NCI-H1436 (cell line): ENCODE measurements at regions not wholly inside any gene's neighbourhood (a gene's known extent, or its start where the extent isn't known, plus 50 kb on each side); places are given as distances from the start of the nearest gene placed in this dataset.
A peak's percentile ranks its signal among the peaks of the same experiment; 100 is the strongest.
"Not testable (repeated sequence)": the region's sequence is repeated elsewhere in the genome, so short reads cannot be mapped to it uniquely, and the experiment has no call there.

Source experiments
- DNase-seq: peaks from one replicate; lab custom pipeline; 2025; lab: John Stamatoyannopoulos, UW

DNA sequence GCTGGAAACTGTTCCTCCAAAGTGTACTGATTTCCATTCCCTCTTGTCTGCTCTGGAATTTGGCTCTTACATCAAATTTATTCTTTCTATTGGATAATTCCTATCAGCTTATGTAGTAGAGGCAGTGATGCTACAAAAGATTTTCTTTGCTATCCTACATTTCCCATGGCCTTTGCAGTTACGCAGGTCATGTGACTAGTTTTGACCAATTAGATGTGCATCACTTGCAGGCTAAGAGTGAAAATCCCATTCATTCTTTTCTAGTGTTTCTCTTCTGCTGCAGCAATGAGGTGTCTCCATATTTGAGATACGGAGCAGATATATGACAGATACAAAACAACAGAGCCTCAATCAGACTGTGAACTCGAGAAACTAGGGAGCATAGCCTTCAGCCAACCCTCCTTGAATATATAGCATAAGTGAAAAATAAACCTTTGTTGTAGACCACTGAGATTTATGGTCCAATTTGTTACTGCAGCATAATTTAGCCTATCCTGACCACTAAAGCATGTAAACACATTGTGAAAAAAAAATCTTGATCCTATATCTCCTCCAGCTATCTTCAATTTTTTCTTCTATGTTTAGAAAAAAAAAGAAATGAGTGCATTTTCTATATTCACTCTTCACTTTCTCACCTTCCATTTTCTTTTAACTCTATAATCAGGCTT, 102.0 kb downstream of the HNMT start:
- no peak for DNase-seq

DNA sequence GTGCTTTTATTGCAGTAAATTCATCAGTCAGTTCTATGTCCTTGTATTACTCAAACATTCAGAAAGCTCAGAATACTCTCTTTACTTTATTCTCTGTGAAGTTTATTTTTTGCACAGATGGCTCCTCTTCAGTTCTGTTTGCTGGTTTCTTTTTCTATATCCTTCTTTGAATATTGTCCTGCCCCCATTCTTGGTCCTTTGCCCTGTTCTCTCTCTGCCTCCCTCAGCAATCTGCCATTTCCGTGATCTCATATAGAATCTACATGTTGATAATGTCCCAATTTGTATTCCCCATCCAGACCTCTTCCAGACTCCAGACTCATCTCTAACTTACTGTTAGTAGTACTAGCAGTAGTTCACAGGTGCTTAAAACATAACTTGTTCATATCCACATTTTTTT, 102.6 kb downstream of the HNMT start:
- no peak for DNase-seq

DNA sequence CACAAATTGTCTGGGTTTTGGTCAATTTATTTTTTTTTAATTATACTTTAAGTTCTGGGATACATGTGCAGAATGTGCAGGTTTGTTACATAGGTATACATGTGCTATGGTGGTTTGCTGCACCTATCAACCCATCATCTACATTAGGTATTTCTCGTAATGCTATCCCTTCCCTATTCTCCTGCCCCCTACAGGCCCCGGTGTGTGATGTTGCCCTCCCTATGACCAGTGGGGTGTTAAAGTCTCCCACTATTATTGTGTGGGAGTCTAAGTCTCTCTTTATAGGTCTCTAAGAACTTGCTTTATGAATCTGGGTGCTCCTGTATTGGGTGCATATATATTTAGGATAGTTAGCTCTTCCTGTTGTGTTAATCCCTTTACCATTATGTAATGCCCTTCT, 104.4 kb downstream of the HNMT start:
- not testable (repeated sequence) for DNase-seq

DNA sequence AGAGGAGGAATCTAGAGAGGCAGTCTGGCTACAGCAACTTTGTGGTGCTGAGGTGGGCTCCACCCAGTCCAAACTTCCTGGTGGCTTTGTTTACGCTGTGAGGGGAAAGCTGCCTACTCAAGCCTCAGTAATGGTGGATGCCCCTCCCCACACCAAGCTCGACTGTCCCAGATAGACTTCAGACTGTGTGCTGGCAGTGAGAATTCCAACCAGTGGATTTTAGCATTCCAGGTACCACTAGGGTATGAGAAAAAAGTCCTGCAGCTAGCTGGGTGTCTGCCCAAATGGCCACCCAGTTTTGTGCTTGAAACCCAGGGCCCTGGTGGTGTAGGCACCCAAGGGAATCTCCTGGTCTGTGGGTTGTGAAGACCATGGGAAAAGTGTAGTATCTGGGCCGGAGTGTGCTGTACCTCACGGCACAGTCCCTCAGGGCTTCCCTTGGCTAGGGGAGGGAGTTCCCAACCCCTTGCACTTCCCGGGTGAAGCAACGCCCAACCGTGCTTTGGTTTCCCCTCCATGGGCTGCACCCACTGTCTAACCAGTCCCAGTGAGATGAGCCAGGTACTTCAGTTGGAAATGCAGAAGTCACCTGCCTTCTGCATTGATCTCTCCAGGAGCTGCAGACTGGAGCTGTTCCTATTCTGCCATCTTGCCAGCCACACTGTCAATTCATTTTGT, 106.9 kb downstream of the HNMT start:
- DNase-seq: not testable (repeated sequence)

DNA sequence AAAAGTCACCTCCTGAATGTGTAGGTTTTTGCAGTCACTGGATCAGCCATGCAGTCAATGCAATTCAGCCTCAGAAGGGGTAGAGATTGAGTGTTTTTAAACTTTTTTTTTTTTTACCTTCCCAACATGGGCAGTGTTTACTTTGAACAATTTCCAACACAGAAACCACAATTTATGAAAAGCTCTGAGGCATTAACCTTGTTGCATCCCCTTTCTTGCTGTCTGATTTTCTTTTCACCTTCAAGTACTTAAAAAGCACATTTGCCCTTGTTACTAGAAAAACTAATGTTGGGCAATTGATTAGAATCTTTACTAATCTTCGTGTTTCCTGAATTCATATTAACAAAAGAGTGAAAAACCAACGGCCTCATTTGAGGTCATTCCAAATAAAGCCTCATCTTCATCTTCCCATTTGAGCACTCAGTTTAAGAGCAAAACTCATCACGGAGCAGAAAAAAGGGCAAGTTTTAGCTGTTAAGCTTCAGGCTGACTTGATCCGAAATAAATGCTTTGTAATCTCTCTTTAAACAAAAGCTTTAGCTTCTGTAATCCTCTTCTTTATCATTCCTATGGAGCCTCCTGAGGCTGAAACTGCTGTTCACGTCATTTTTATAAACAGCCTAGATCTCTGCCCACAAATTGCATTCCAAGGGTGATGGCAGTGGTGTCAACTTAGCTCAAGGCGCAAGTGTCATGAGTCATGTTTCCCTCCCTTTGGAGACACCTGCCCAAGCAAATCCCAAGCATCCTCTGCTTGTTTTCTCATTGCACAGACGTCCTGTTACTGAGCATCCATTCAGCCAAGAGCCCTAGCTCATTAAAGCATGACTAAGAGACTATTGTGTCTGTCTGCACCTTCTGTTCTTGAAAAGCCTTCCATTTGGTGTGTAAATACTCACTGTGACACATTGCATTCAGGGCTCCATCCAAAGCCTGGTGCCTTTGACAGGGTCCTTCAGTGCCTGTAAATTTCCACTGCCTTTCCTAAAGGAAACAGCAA, 107.7 kb downstream of the HNMT start:
- peak; percentile 77 for DNase-seq

DNA sequence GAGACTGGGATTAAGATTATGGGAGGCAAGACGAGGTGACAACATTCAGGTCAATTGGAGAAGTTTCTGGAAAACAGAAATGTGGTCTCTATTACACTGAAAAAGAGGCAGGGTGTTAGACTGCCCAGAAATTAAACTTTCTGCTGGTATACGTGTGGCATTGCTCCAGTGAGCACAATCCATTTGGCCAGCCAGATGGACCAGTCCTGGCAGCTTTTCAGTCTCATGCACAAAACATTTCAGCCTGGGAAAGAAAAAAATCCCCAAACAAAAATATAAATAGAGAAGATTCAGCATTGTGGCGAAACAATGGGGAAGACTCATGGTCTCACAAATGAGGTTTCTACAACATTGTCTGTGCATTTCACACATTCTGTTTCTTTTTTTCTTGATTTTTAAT, 113.9 kb downstream of the HNMT start:
- no peak for DNase-seq

DNA sequence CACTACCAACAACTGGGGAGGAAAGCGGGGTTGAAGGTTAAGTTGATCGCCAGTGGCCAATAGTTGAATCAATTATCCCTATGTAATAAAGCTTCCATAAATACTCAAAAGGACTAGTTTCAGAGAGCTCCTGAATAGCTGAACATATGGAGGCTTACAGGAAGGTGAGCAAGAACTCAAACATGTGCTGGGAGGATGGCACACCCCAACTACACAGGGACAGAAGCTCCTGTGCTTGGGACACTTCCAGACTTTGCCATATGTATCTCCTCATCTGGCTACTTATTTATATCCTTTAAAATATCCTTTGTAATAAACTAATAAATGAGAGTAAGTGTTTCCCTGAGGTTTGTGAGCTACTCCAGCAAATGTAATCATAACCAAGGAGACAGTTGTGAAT, 115.7 kb downstream of the HNMT start:
- no peak for DNase-seq

DNA sequence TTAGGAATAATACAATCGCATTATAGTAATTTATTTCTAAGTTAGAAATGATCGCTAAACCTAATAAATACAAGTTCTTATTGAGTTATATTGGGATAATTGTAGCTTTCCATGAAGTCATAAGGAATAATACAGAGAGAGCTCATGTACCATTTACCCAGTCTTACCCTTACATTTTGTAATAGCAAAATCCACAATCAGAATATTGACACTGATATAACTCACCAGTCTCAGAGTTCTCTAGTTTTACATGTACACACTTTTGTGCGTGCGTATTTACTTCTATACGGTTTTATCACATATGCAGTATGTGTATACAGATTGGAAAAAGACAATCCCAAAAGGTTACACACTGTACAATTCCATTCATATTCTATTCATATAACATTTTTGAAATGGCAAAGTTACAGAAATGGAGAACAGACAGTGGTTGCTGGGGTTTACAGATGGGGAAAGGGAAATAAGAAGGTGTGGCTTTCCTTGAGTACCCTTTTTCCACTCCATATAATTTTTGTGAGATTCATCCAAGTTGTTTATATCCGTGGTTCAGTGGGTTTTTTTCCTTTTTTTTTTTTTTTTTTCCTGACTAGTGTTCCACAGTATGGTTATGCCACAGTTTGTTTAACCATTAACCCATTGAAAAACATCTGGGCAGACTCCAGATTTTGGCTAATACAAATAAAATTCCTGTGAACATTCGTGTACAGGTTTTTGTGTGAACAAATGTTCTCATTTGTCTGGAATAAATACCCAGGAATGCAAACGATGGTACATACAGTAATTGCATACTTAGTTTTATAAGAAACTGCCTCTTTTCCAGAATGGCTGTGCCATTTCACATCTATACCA, 117.2 kb downstream of the HNMT start:
- no peak for DNase-seq

DNA sequence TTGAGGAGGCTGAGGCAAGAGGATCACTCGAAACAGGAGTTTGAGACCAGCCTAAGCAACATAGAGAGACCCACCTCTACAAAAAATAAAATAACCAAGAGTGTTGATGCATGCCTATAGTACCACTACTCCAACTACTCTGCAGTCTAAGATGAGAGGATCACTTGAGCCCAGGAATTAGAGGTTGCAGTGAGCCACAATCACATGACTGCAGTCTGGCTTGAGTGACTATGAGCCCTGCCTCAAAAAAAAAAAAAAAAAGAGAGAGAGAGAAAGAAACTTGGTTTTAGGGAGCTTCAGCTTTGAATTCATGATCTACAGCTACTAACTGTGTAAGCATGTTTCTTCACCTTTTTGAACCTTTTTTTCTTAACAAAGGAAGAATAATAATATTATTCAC, 119.9 kb downstream of the HNMT start:
- no peak for DNase-seq

DNA sequence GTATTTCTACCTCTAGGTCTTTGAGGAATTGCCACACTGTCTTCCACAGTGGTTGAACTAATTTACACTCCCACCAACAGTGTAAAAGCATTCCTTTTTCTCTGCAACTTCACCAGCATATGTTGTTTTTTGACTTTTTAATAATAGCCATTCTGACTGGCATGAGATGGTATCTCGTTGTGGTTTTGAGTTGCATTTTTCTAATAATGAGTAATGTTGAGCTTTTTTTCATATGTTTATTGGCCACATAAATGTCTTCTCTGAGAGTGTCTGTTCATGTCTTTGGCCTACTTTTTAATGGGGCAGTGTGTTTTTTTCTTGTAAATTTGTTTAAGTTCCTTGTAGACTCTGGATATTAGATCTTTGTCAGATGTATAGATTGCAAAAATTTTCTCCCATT, 121.2 kb downstream of the HNMT start:
- not testable (repeated sequence) for DNase-seq

DNA sequence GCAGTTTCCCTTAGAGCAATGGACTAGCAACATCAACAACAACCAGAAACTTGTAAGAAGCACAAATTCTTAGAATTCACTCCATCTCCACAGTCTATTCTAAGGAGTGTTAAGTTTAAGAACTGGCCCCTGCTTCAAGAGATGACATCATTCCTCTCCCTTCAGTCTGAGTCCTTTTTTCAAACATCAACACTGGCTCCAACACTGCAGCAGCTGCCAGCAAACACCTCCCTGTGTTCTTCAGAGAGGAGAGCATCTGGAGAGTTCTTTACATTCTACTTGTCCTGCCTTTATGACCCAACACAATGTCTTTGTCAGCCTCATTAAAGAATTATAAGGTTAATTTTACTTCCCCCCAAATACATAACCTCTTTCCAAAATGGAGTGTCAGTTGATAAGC, 122.3 kb downstream of the HNMT start:
- no peak for DNase-seq

DNA sequence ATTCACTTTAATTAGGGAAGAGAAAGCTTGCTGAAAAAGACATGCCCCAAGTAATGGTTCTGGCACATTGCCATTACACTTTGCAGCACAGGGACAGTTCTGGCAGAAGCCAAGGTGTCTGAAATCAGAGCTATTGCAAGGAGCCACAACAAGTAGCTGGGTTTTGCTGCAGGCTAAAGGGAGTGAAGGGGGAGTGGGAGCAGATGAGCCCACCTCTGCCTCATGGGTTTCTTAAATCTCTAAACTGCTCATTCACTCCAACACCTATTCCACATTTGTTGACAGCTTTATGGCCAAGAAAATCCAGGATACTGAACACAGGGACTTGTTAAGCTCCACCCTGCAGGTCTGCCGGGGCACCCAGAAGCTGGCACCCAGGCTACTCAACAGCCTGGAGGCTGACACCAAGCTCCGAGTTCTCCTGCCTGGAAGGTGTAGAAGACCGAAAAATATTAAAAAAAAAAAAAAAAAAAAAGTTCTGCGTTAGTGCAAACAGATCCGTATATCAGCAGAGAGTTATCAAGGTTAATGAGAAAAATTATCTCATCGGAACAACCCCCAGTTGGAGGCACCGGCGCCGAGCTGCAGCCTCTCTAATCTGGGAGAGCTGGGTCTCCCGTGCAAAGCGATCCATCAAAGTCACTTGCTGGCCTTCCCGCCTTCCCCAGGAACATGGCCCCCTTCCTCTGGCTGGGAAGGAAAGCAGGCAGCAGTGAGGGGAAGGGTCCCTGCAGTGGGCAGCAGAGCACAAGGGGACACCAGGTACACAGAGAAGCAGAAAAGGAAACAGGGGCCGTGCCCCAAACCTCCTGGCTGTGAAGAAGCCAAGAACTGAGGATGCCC, 123.7 kb downstream of the HNMT start:
- DNase-seq: peak; percentile 67

DNA sequence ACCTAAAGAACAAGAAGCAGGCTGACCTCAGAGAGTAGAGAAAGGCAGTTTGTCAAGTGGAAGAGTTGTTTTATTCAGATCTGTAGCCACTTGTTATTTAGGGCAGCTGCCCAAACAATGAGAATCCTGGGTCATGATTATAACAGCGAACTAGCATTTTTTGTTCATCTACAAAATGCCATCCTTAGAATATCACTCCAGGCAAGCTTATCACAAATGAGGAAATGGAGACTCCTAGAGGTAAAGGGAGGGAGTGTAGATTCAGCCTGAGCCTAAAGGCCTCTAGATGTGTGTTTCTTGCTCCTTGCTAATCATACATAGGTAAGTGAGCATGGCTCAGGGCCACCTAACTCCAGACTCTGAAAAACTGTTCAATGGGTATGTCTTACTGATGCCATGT, 126.1 kb downstream of the HNMT start:
- peak; percentile 55 for DNase-seq

DNA sequence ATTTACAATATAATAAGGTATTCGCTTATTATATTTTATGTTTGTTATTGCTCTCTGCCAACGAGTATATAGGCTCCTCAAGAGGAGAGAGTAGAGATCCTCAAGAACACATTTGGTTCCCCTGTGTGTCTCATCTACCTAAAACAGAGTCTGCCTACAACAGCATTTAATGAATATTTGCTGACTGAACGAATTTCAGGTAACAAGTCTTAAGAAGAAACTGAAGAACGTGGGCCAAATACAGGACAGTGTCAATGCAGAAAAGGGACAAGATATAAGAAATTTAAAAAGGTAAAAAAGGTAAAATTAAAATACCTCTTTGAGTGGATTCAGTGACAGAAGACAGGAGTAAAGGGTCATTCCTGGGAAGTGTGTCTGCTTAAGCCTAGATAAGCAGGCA, 129.2 kb downstream of the HNMT start:
- DNase-seq: no peak

DNA sequence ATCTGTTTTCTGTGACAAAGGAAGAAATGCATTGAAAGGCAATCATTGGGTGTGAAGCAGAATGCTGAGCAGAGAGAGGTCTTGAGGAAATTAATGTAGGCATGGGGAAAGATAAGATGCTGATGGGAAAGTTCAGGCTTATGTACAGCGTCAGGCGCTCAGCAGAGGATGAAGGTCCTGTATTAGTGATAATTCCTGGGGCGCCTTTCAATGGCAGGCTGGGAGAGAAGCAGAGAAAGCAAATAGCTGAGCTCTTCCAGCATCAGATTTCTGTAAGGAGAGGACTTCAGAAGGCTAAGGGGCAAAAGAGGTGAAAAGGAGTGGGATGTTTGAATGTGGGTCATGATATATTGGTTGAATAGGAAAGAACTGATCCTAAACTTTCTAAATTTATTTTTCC, 129.8 kb downstream of the HNMT start:
- DNase-seq: no peak

DNA sequence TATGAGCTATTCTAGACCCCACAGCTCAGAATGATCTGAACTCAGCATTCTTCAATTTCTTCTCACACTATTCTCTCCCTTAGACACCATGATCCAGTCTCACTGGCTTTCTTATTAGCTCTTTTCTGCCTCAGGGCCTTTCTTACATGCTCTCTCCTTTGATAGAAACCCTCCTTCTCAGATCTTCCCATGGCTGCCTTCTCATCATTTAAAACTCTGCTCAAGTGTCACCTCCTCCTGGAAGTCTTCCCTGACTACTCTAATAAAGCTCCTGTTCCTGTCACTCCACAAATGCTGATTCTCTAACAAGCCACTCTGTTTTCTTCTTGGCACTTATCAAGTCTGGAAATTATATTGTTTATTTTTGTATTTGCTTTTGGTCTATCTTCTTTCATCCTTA, 131.1 kb downstream of the HNMT start:
- DNase-seq: no peak

DNA sequence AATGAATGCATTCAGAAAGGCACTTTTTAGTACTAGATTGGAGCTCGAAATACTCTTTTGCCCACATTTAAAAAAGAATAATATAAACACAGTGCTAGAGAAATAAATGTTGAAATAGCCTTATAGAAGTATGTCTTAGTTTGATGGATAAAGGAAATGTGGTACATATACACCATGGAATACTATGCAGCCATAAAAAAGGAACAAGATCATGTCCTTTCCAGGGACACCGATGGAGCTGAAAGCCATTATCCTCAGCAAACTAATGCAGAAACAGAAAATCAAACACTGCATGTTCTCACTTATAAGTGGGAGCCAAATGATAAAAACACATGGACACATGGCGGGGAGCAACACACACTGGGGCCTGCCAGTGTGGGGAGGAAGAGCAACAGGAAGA, 135.0 kb downstream of the HNMT start:
- DNase-seq: not testable (repeated sequence)

DNA sequence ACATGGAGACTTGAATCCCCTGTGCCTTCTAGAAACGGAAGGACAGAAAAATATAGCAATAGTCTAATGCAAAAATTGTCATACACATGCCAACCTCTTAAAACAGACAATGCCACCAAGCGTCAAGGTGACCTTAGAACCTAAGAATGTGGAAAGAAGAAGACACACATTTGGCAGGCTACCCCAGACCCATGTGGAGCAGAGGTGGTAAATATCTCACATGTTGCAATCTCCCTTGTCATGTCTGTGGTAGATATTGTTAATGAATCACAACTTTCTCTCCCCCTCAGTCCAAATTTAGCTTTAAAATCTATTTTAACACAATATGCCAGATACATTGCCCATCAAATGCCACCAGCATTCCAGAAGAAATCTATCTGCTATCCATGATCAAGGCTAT, 137.4 kb downstream of the HNMT start:
- no peak for DNase-seq

DNA sequence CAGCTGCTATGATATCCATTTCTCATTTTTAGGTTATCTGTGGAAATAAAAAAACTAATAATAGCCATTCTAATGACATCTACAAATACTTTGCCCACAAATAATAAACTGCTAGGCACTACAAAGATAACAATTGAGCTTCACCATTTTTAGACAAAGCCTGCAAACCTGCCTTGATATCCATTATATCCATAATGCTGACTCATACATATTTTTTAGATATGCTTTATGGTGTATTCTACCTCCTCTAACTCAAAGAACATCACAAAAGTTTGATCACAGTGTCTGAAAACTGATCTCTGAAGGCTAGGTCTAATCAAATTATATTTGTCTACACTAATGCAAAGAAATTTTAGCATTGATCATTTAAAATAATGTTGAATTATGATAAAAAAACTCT, 138.4 kb downstream of the HNMT start:
- no peak for DNase-seq

DNA sequence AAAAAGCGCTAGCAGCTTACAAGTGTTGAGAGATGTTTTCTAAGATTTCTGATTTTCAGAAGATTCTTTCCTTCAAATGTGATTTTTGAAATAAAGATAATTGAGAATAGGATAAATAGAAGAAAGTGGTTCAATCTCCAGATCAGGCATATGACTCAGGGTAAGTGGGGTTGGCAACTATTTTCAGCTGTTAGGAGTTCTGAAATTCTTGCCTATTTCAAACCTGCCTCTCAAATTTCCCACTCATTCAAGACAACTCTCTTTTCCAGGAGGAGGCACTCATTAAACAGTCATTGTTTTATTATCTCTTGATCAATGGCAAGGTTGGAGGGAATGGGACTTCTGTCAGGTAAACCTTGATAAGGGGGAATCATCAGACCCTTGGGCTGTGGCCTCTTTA, 138.9 kb downstream of the HNMT start:
- no peak for DNase-seq

DNA sequence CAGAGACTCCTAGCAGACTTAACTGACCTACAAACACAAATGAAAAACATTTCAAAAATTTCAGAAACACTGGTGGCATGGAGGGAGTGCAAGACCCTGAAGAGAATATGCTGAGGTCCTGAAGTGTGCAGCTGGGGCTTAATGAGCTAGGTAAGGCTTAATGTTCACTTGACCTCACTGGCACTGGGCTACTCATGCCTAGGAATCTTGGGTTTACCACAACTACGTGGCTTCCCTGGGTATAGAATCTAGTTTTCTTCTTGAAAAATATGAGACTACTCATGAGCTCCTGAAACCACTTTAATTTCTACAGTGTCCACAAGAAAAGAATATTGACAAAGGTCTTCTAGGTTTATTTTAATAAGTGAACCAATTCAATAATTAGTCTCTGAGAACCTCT, 139.8 kb downstream of the HNMT start:
- no peak for DNase-seq
